SK-N-SH treated with all-trans-retinoic acid at 6 μM for 48 hours (cell line): ENCODE measurements at regions not wholly inside any gene's neighbourhood (a gene's known extent, or its start where the extent isn't known, plus 50 kb on each side); places are given as distances from the start of the nearest gene placed in this dataset.

Experiments used
- ATAC-seq: fragments of 200-7000 bp; cut with Tn5 transposase; 3 replicates; pipeline ENCODE4 v1.9.1; 2020; ENCODE audit warnings: mild to moderate bottlenecking, moderate library complexity
- CSRNP3 ChIP-seq: fragments of 250-450 bp; sonication (Bioruptor Pico); IDR thresholded peaks from 2 replicates; pipeline ENCODE4 v1.5.1; 2021; ENCODE audit warnings: mild to moderate bottlenecking, moderate library complexity
- ISL1 ChIP-seq: fragments of 250-450 bp; sonication (Bioruptor Pico); IDR thresholded peaks from 2 replicates; pipeline ENCODE4 v2.1.2; 2022; ENCODE audit warnings: mild to moderate bottlenecking, moderate library complexity
- OSR1 ChIP-seq: fragments of 250-450 bp; sonication (Bioruptor Pico); IDR thresholded peaks from 2 replicates; pipeline ENCODE4 v1.8.0; 2022; ENCODE audit warnings: moderate library complexity, mild to moderate bottlenecking, inconsistent platforms
- PATZ1 ChIP-seq: fragments of 250-450 bp; sonication (Bioruptor Pico); IDR thresholded peaks from 2 replicates; pipeline ENCODE4 v1.8.0; 2020; ENCODE audit warnings: mild to moderate bottlenecking, moderate library complexity, borderline replicate concordance
- RARB ChIP-seq: fragments of 250-450 bp; sonication (Bioruptor Pico); IDR thresholded peaks from 2 replicates; pipeline ENCODE4 v1.8.0; 2021; ENCODE audit warnings: mild to moderate bottlenecking, moderate library complexity
- SNAI2 ChIP-seq: fragments of 250-450 bp; sonication (Bioruptor Pico); IDR thresholded peaks from 2 replicates; pipeline ENCODE4 v1.5.0; 2020; ENCODE audit warnings: mild to moderate bottlenecking, moderate library complexity
- TCF4 ChIP-seq: fragments of 250-450 bp; sonication (Bioruptor Pico); IDR thresholded peaks from 2 replicates; pipeline ENCODE4 v1.8.0; 2021; ENCODE audit warnings: mild to moderate bottlenecking, moderate library complexity, borderline replicate concordance
- TSHZ2 ChIP-seq: fragments of 250-450 bp; sonication (Bioruptor Pico); IDR thresholded peaks from 2 replicates; pipeline ENCODE4 v1.5.0; 2020; ENCODE audit warnings: mild to moderate bottlenecking, moderate library complexity
- ZC3H10 ChIP-seq: fragments of 250-450 bp; sonication (Bioruptor Pico); IDR thresholded peaks from 2 replicates; pipeline ENCODE4 v1.5.1; 2021; ENCODE audit warnings: mild to moderate bottlenecking, moderate library complexity
- ZNF565 ChIP-seq: fragments of 450-650 bp; formaldehyde crosslinking; conservative IDR thresholded peaks from 2 replicates; pipeline ENCODE4 v1.5.0; 2020; ENCODE audit warnings: low read depth, mild to moderate bottlenecking, moderate library complexity
- ZNF70 ChIP-seq: fragments of 450-650 bp; formaldehyde crosslinking; IDR thresholded peaks from 2 replicates; pipeline ENCODE4 v1.5.0; 2020; ENCODE audit warnings: mild to moderate bottlenecking, moderate library complexity
- ZNF8 ChIP-seq: fragments of 450-650 bp; formaldehyde crosslinking; IDR thresholded peaks from 2 replicates; pipeline ENCODE4 v1.5.0; 2020; ENCODE audit warnings: mild to moderate bottlenecking, moderate library complexity
- TF ChIP-seq, protein P1 (sequence below): fragments of 250-450 bp; sonication (Bioruptor Pico); IDR thresholded peaks from 2 replicates; pipeline ENCODE4 v1.8.0; 2021; ENCODE audit warnings: low read depth, mild to moderate bottlenecking, moderate library complexity, borderline replicate concordance
- TF ChIP-seq, protein P2 (sequence below): fragments of 250-450 bp; sonication (Bioruptor Pico); IDR thresholded peaks from 2 replicates; pipeline ENCODE4 v1.5.1; 2020; ENCODE audit warnings: low read depth, mild to moderate bottlenecking, moderate library complexity

DNA sequence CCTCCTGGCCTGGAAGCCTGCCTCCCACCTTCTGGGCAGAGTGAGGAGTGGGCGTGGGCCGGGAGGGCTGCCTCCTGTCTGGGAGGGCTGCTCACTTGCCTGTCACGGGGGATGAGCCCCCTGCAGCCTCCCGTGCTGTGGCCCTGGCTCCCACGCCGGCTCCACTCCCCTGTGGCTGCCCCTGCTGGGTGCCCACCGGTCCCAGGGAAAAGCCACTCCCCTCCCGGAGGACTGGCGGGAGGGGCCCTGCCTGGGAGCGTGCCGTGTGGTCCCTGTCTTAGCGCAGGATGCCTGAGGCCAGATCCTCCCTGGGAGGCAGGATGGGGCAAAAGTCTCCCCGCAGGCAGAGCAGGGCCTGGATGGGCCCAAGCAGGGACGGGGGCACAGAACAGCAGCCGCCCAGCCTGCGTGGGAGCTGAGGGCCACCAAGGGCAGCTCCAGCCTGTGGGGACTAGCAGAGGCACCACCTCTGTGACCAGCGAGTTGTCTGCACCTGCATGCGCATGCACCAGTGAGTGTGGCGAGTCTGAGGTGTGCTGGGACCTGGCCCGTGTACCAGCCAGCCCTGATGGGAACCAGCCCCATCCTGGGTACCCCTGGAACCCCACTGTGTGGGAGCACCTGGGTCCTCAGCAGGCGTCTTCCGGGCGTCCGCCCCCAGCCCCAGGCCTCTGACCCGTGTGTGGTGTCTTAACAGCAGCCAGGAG is 339.9 kb downstream of the SEC14L1 start (continued):
- TF ChIP-seq, protein P1, sequence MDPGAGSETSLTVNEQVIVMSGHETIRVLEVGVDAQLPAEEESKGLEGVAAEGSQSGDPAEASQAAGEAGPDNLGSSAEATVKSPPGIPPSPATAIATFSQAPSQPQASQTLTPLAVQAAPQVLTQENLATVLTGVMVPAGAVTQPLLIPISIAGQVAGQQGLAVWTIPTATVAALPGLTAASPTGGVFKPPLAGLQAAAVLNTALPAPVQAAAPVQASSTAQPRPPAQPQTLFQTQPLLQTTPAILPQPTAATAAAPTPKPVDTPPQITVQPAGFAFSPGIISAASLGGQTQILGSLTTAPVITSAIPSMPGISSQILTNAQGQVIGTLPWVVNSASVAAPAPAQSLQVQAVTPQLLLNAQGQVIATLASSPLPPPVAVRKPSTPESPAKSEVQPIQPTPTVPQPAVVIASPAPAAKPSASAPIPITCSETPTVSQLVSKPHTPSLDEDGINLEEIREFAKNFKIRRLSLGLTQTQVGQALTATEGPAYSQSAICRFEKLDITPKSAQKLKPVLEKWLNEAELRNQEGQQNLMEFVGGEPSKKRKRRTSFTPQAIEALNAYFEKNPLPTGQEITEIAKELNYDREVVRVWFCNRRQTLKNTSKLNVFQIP (CRISPR knock-in tag) = no peak
- TF ChIP-seq PATZ1 = no peak
- TF ChIP-seq, protein P2, sequence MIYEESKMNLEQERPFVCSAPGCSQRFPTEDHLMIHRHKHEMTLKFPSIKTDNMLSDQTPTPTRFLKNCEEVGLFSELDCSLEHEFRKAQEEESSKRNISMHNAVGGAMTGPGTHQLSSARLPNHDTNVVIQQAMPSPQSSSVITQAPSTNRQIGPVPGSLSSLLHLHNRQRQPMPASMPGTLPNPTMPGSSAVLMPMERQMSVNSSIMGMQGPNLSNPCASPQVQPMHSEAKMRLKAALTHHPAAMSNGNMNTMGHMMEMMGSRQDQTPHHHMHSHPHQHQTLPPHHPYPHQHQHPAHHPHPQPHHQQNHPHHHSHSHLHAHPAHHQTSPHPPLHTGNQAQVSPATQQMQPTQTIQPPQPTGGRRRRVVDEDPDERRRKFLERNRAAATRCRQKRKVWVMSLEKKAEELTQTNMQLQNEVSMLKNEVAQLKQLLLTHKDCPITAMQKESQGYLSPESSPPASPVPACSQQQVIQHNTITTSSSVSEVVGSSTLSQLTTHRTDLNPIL (CRISPR knock-in tag) = no peak
- no peak for TF ChIP-seq CSRNP3
- TF ChIP-seq TCF4 = no peak

- no peak for TF ChIP-seq ISL1 (CRISPR knock-in tag)
- no peak for TF ChIP-seq ZNF70 (CRISPR knock-in tag)
- TF ChIP-seq ZNF565 (CRISPR knock-in tag) = no peak
- TF ChIP-seq SNAI2 = no peak
- TF ChIP-seq ZC3H10 (CRISPR knock-in tag) = no peak
- TF ChIP-seq OSR1 (CRISPR knock-in tag) = no peak
- no peak for TF ChIP-seq PATZ1
- no peak for ATAC-seq
These were observed 341.0 kb downstream of the SEC14L1 start for GRCh38 chr17:77481476-77482374.

GRCh38 chr17:77482375-77483127 is 341.8 kb downstream of the SEC14L1 start:
- ATAC-seq = no peak
- no peak for TF ChIP-seq CSRNP3
- no peak for TF ChIP-seq TSHZ2
- TF ChIP-seq ZNF8 (CRISPR knock-in tag) = no peak
- TF ChIP-seq ZNF70 (CRISPR knock-in tag) = no peak
- no peak for TF ChIP-seq RARB (CRISPR knock-in tag)
- TF ChIP-seq, protein P1 (CRISPR knock-in tag) = no peak
